ENCODE measurements at regions not wholly inside any gene's neighbourhood (a gene's known extent, or its start where the extent isn't known, plus 50 kb on each side); places are given as distances from the start of the nearest gene placed in this dataset.
"Not testable (repeated sequence)": the region's sequence is repeated elsewhere in the genome, so short reads cannot be mapped to it uniquely, and the experiment has no call there.

DNA sequence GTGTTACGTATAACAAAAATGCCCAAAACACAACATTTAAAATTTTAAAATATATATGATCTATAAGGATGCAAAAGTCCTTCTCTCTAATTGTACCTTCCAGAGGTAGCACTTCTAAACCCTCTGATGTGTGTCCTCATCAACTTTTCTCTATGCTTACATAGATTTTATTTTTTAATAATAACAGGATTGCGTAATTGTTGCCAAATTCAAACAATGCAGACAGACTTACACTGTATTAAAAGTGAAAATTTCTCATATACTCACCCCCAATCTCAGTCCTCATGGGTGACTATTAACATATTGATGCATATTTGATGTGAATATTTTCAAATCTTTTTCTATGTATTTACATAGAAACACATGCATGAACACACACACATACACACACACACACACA lies 144.0 kb downstream of the RBMX2 start:
- DNase-seq (ENCODE audit: missing footprints), result no peak
- intact Hi-C loops (cut with DNase I), result no loop called here
- no peak for ATAC-seq

DNA sequence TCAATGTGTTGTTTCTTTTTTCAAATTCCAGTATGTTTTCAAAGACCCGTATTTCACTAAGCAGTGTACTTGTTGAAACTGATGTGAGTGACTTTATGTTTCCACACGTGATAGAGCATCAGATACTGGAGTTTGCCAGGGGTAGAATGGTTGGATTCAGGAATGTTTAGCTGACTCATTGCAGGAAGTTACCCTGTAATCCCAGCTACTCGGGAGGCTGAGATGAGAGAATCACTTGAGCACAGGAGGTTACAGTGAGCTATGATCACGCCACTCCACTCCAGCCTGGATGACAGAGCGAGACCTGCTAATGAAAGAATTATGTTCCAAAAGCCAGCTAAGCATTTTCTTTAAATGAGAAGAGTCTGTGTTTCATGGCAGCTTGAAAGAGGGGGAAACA lies 147.6 kb downstream of the RBMX2 start:
- intact Hi-C loops (cut with DNase I); DNase-seq (ENCODE audit: missing footprints); ATAC-seq: not testable (repeated sequence)

DNA sequence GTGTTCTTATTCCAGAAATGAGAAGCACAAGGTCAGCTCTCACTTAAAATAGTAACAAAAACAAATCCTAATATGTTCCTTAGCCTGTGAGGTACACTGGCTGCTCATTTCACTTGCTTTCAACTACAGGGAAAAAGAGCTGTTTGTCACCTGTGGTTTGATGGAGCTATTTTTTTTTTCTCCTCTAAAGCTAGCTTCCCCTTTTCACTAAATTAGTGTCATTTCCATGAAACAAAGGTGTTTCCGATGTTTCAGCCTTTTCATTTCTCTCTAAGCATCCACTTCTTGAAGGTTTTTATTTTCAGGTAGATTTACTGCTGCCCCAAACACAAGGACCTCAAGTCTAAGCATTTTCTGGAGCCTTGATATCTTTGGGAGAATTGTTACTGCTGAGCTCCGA lies 148.6 kb downstream of the RBMX2 start:
- DNase-seq (ENCODE audit: missing footprints) (no peak), ATAC-seq (no peak)
- intact Hi-C loops (cut with DNase I), result no loop called here

DNA sequence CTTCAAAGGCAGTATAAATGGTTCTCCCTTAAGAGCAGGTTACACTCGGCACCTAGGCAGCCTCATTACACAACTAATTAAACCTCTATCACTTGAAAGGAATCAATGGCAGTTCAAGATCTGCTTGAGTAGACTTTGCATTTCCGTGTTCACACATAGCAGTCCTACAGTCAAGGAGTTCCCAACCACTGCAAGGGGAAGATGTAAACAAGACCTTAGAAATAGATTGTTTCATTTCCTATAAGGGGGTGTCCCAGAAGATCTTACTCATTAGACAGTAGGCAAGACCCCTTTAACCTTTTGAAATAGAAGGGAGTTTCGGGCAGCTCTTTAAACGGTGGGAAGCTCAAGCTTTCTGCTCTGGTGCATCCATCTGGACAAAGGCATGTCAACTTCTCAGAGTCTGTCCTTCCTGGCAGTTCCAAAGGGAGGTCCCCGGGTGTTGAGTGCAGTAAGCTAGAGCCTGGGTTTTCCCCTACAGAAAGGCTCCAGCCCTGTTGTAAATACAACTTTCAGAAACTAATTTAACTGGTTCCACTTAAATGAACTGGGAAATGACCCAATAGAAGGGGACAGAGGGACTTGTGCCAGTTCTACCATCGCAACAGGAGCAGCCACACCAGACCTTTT lies 150.8 kb downstream of the RBMX2 start:
- intact Hi-C loops (cut with DNase I), result no loop called here
- ATAC-seq, result no peak
- no peak for DNase-seq (ENCODE audit: missing footprints)

DNA sequence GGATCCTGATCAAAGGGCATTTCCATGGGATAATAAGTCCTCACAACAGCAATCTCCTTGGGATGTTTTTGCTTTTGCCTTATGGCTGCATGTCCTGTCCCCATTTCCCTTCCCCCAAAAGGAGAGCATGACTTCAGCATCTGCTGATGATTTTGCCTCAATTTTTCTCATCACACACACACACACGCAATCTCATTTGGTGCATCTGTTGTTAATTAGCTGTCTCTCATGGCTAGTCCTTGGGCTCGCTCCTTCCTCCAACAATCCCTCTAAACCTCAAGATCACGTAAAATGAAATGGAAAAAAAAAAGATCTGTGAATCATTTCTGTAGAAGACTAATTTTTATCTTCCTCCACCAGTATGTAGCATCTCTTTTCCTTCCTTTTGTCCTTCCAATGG lies 153.6 kb downstream of the RBMX2 start:
- intact Hi-C loops (cut with DNase I), result no loop called here
- ATAC-seq, result no peak
- no peak for DNase-seq (ENCODE audit: missing footprints)

DNA sequence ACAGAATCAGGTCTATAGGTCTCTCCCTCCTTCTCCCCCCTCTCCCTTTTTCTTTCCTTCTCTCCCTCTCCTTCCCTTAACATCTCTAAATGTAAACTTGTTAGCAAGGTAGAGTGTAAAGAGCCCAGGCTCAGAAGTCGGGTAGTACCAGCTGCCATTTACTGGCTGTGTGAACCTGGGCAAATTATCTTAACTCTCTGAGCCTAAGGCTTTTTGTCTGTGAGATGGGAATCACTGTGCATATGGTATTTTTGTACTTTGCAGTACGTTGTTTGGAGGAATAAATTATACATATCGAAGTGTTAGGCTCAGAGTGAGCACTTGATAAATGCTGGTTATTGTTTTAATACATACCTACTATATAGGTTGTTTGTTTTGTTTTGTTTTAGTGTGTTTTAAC lies 154.0 kb downstream of the RBMX2 start:
- DNase-seq (ENCODE audit: missing footprints) (no peak), ATAC-seq (no peak)
- intact Hi-C loops (cut with DNase I), result no loop called here

DNA sequence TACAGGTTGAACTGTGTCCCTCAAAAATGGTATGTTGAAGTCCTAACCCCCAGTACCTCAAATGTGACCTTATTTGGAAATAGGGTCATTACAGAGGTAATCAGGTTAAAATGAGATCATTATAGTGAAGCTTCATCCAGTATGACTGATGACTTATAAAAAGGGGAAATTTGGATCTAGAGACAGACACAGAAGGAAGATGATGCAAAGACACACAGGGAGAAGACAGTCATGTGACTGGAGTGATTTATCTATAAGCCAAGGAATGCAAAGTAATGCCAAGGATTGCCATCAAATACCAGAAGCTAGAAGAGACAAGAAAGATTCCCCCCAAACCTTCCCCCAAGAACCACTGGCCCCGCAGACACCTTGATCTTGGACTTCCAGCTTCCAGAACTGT lies 155.2 kb downstream of the RBMX2 start:
- intact Hi-C loops (cut with DNase I), result no loop called here
- no peak for DNase-seq (ENCODE audit: missing footprints)
- no peak for ATAC-seq

DNA sequence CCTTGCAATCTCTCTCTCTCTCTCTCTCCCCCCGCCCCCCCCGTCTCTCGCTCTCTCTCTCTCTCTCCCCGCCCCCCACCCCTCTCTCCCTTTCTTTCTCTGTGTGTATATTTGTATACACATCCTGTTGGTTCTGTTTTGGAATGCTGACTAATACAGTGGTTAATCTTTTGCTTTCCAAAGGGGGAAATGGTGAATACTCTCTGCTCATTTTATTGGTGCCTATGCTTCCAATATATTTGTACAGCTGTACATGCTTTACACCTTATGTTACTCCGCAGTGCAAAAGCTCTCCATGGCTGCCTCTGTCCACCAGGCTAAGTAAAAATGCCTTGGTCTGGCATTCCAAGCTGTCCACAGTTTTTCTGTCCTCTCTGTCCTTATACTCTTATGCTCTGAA lies 158.8 kb downstream of the RBMX2 start:
- intact Hi-C loops (cut with DNase I), result no loop called here
- DNase-seq (ENCODE audit: missing footprints), result no peak
- ATAC-seq, result no peak

DNA sequence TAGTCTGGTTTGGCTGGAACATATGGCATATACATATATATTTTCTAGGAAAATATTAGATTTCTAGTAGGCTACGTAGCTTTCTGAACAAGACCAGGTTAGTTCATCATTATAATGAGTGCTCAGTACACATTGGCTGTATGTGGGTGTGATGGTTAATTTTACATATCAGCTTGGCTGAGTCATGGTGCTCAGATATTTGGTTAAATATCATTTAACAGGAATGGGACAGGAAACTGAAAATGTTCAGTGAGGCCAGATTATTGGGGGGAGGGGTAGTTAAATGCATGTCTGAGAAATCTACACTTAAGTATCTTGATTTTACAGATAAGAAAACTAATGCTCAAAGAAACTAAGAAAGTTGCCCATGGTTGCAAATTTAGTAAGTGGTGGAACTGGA lies 160.1 kb downstream of the RBMX2 start:
- DNase-seq (ENCODE audit: missing footprints) (no peak), ATAC-seq (no peak)
- intact Hi-C loops (cut with DNase I), result no loop called here

DNA sequence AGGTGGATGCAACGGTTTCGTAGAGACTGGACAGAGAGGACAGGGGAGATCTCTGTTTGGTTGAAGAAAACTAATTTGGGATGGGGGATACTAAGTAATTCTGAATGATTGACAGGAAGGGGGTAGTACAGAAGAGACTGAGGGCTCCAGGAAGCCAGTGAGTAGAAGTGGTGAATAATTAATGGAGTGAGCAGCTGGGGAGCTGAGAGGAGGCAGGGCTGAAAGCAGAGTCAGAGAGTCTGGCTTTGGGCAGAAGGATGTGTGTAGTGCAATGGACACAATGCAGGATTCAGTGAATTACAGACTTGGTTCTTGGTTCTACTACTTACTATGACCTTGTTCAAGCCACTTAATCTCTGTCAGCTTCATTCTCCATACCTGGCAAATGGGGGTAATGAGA lies 161.7 kb downstream of the RBMX2 start:
- no peak for DNase-seq (ENCODE audit: missing footprints)
- no peak for ATAC-seq
- intact Hi-C loops (cut with DNase I), result no loop called here

DNA sequence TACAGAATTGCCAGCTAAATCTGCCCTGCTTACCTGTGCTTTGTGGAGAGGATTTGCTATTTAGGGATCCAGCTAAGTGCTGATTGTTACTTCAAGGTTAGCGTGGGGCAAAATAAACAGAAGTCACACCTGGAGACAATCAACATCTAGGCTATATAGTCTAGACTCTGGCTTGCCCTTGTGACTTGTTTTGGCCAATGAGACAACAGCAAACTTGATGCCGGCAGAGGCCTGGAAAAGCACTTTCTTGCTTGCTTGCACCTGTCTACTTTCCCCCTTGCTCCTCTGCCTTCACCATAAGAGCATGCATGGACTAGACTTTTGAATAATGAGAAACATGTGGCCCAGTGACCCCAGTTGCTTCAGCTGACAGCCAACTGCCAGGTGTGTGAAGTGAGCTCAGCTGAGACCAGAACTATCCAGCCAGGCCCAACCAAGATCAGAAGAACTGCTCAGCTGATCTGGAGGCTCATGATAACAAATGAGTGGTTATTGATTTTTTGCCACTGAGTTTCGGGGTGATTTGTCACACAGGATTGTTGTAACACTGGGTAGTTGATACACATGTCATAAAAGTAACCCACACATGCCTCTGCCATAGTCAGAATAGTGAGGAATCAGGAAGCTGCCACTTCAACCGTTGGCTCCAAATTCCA lies 164.4 kb downstream of the RBMX2 start:
- DNase-seq (ENCODE audit: missing footprints) (no peak), ATAC-seq (no peak)
- intact Hi-C loops (cut with DNase I), result no loop called here

DNA sequence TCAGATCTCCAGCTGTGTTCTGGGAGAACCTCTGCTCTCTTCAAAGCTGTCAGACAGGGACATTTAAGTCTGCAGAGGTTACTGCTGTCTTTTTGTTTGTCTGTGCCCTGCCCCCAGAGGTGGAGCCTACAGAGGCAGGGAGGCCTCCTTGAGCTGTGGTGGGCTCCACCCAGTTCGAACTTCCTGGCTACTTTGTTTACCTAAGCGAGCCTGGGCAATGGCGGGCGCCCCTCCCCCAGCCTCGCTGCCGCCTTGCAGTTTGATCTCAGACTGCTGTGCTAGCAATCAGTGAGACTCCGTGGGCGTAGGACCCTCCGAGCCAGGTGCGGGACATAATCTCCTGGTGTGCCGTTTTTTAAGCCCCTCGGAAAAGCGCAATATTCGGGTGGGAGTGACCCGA lies 171.2 kb downstream of the RBMX2 start:
- intact Hi-C loops (cut with DNase I); ATAC-seq; DNase-seq (ENCODE audit: missing footprints): not testable (repeated sequence)

All from Right ventricle myocardium inferior (tissue), 1 donor.